ENCODE measurements at regions not wholly inside any gene's neighbourhood (a gene's known extent, or its start where the extent isn't known, plus 50 kb on each side); places are given as distances from the start of the nearest gene placed in this dataset.

DNA sequence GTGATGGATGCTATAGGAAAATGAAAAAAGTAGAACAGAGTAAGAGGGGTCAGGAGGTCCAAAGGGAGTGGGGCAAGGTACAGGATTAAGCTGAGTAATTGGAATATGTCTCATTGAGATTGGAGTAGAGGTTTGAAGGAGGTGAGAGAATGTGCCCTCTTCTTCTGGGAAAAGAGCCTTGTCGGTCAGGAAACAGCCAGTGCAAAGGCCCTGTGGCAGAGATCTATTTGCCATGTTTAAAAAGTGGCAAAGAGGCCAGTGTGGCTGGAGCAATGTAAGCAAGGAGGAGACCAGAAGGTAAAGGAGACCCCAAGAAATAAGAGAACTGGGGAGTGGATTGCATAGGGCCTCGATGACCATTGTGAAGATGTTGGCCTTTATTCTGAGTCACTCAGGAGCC, 706.5 kb downstream of the MED13L start:
- ATAC-seq (no peak), DNase-seq (ENCODE audit: extremely low read depth in 1 of 4, low spot score in 3 of 4) (no peak), FAIRE-seq (no peak)
- ChIA-PET POLR2A (no interaction called here), CTCF (ENCODE audit: low intra/inter-chr PET ratio) (no interaction called here)
- in situ Hi-C loops (cut with MboI) = no loop called here
- Histone ChIP-seq H3K9me1 (ENCODE audit: control insufficient read depth, insufficient read depth, low read length) (no peaks in the 10 kb centered on the region), H3K9me3 (replicated peaks; ENCODE audit: control insufficient read depth, insufficient read depth, low read depth, low read length) (no peaks in the 10 kb centered on the region), H3K27me3 (ENCODE audit: control insufficient read depth in 2 of 2, insufficient read depth in 2 of 2, low read length in 2 of 2) (peaks cover 0 to 17% of the 10 kb centered on the region in 2 experiments; a peak in 3 of 5 replicates), H3K36me3 (ENCODE audit: control insufficient read depth, insufficient read depth, low read length) (no peaks in the 10 kb centered on the region), H3K4me1 (replicated peaks in 1 of 2; ENCODE audit: control insufficient read depth in 2 of 2, insufficient read depth in 2 of 2, low read length in 2 of 2) (no peaks in the 10 kb centered on the region), H3K79me2 (ENCODE audit: control insufficient read depth, insufficient read depth, low read length) (no peaks in the 10 kb centered on the region), H3K4me3 (no peak overlapping the region), H2AFZ (ENCODE audit: low read depth, low read length) (no peak overlapping the region), H4K20me1 (replicated peaks; ENCODE audit: control insufficient read depth, insufficient read depth, low read length) (no peaks in the 10 kb centered on the region), H3K4me2 (ENCODE audit: insufficient read depth, low read length) (no peak overlapping the region), H3K27ac (ENCODE audit: extremely low read depth, low read depth, low read length) (no peak overlapping the region), H3K9ac (ENCODE audit: insufficient read depth in 1 of 2, low read depth in 2 of 2, low read length in 2 of 2) (no peak overlapping the region)
- peak; percentile 50 for TF ChIP-seq RBM25 (IDR thresholded peaks at IDR 0.05; ENCODE audit: low read depth, low read length, severe bottlenecking)
- no peak for TF ChIP-seq XRCC3 (IDR thresholded peaks at IDR 0.05)
- TF ChIP-seq E2F3 (CRISPR knock-in tag; IDR thresholded peaks at IDR 0.05) = no peak
- TF ChIP-seq HDAC8 (tag; IDR thresholded peaks at IDR 0.05) = no peak
- no peak for TF ChIP-seq SMAD4 (CRISPR knock-in tag; conservative IDR thresholded peaks at IDR 0.05)
- TF ChIP-seq, protein P1, sequence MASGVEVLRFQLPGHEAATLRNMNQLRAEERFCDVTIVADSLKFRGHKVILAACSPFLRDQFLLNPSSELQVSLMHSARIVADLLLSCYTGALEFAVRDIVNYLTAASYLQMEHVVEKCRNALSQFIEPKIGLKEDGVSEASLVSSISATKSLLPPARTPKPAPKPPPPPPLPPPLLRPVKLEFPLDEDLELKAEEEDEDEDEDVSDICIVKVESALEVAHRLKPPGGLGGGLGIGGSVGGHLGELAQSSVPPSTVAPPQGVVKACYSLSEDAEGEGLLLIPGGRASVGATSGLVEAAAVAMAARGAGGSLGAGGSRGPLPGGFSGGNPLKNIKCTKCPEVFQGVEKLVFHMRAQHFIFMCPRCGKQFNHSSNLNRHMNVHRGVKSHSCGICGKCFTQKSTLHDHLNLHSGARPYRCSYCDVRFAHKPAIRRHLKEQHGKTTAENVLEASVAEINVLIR (CRISPR knock-in tag; IDR thresholded peaks at IDR 0.05) = no peak
- no peak for TF ChIP-seq FOXP1 (CRISPR knock-in tag; IDR thresholded peaks at IDR 0.05)
- TF ChIP-seq GABPB1 (CRISPR knock-in tag; IDR thresholded peaks at IDR 0.05) = no peak
- no TSS peak for BruUV-seq (replicated peaks)
- 0% methylated on average over 2 of the region's 2 CpGs for WGBS (ENCODE audit: insufficient coverage, low coverage, missing lambda C conversion rate)
- intact Hi-C loops (cut with micrococcal nuclease) = no loop called here

Measured in K562 (cell line).